ENCODE measurements at regions not wholly inside any gene's neighbourhood (a gene's known extent, or its start where the extent isn't known, plus 50 kb on each side); places are given as distances from the start of the nearest gene placed in this dataset.
A peak's percentile ranks its signal among the peaks of the same experiment; 100 is the strongest.
"Not testable (repeated sequence)": the region's sequence is repeated elsewhere in the genome, so short reads cannot be mapped to it uniquely, and the experiment has no call there.

DNA sequence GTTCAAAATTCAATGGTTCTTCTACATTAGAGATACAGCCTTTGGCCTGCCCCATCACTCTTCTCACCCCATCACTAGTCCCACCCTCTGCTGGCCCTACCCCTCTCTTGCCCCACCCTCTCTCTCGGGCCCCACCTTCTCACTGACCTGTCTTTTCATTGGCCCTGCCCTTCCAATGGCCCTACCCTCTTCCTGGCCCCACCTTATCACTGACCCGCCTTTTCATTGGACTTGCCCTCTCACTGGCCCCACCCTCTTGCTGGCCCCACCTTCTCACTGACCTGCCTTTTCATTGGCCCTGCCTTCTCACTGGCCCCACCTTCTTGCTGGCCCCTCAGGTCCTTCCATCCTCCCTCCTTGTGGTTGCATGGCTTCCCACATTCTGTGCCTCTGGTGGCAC is 107.2 kb upstream of the PLEKHG1 start:
- TF ChIP-seq, protein P1, sequence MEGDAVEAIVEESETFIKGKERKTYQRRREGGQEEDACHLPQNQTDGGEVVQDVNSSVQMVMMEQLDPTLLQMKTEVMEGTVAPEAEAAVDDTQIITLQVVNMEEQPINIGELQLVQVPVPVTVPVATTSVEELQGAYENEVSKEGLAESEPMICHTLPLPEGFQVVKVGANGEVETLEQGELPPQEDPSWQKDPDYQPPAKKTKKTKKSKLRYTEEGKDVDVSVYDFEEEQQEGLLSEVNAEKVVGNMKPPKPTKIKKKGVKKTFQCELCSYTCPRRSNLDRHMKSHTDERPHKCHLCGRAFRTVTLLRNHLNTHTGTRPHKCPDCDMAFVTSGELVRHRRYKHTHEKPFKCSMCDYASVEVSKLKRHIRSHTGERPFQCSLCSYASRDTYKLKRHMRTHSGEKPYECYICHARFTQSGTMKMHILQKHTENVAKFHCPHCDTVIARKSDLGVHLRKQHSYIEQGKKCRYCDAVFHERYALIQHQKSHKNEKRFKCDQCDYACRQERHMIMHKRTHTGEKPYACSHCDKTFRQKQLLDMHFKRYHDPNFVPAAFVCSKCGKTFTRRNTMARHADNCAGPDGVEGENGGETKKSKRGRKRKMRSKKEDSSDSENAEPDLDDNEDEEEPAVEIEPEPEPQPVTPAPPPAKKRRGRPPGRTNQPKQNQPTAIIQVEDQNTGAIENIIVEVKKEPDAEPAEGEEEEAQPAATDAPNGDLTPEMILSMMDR (IDR thresholded peaks at IDR 0.05; ENCODE audit: insufficient read depth, low read length, severe bottlenecking) = no peak
- DNase-seq (ENCODE audit: low read depth) (peak; percentile 76), FAIRE-seq (no peak)
- Histone ChIP-seq H3K27me3 (ENCODE audit: control insufficient read depth, insufficient read depth, low read length) (no peaks in the 10 kb centered on the region), H3K36me3 (ENCODE audit: control insufficient read depth, insufficient read depth, low read length) (no peaks in the 10 kb centered on the region), H3K4me3 (ENCODE audit: low read depth, low read length) (no peak overlapping the region)

DNA sequence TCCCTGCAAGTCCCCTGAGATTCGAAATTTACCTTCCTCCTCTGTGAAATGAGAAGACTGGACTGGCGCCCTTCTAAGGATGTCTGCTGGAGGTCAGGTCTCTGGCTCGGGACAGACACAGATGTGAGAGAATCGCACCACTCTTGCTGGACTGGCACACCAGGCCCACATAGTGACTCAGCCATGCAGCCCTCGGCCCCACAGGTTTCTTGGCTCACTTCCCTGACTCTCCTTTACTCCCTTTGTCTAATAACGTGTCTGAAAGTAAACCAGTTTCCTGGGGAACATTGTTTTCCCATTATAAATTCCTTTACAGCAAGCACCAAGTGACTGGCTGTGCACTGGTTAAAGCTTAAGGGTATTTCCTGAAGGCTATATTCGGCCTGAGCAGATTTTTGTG is 106.7 kb upstream of the PLEKHG1 start:
- peak; percentile 92 for DNase-seq (ENCODE audit: low read depth)
- Histone ChIP-seq H3K36me3 (ENCODE audit: control insufficient read depth, insufficient read depth, low read length) (no peaks in the 10 kb centered on the region), H3K4me3 (ENCODE audit: low read depth, low read length) (no peak overlapping the region), H3K27me3 (ENCODE audit: control insufficient read depth, insufficient read depth, low read length) (no peaks in the 10 kb centered on the region)
- peak; percentile 7 for FAIRE-seq
- TF ChIP-seq, protein P1 (IDR thresholded peaks at IDR 0.05; ENCODE audit: insufficient read depth, low read length, severe bottlenecking) = no peak

DNA sequence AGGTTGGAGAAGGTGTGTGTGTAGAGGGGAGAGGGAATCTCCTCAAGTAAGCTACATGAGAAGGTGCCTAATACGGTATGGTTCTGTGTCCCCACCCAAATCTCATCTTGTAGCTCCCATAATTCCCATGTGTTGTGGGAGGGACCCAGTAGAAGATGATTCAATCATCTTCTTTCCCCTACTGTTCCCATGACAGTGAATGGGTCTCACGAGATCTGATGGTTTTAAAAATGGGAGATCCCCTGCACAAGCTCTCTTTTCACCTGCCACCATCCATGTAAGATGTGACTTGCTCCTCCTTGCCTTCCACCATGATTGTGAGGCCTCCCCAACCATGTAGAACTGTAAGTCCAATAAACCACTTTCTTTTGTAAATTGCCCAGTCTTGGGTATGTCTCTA is 106.1 kb upstream of the PLEKHG1 start:
- not testable (repeated sequence) for H3K4me3 ChIP-seq (ENCODE audit: low read depth, low read length); FAIRE-seq; H3K36me3 ChIP-seq (ENCODE audit: control insufficient read depth, insufficient read depth, low read length); DNase-seq (ENCODE audit: low read depth); H3K27me3 ChIP-seq (ENCODE audit: control insufficient read depth, insufficient read depth, low read length)

DNA sequence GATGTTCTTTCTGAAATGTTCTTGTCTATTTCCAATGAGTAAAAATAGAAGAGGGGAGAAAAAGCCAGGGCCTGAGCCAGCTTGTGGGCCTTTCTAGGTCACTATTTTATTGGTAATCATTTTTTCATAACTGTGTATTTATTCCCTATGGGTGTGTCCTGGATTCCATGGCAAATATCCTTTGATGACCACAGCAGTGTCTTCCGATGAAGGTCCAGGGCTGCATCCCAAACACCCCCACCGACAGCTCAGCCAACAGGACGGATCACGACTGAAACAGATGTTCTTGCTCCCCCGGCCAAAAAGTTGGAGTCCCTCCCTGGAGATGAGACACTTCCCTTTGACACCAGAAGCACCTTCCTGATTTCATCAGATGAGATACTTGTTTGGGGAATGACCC is 105.4 kb upstream of the PLEKHG1 start:
- H3K27me3 ChIP-seq (ENCODE audit: control insufficient read depth, insufficient read depth, low read length) = no peaks in the 10 kb centered on the region
- no peak overlapping the region for H3K4me3 ChIP-seq (ENCODE audit: low read depth, low read length)
- H3K36me3 ChIP-seq (ENCODE audit: control insufficient read depth, insufficient read depth, low read length) = no peaks in the 10 kb centered on the region
- TF ChIP-seq, protein P1 (IDR thresholded peaks at IDR 0.05; ENCODE audit: insufficient read depth, low read length, severe bottlenecking) = no peak
- FAIRE-seq (no peak), DNase-seq (ENCODE audit: low read depth) (no peak)

DNA sequence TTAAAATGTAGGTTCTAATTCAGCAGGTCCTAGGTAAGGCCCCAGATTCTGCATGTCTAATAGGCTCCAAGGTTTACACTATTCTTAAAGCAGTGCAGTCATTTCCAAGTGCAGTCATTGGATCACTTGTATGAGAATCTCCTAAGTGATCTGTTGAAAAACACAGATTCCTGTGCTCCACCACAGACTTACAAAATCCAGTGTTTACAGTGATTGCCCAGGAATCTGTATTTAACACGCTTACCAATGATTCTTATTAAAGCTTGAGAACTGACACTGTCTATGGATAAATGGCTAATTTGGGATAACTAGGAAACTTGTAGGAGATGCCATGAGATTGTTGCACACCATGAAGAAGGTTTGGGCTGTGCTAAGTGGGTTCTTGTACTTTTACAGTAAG is 104.6 kb upstream of the PLEKHG1 start:
- TF ChIP-seq, protein P1 (IDR thresholded peaks at IDR 0.05; ENCODE audit: insufficient read depth, low read length, severe bottlenecking) = no peak
- no peaks in the 10 kb centered on the region for H3K36me3 ChIP-seq (ENCODE audit: control insufficient read depth, insufficient read depth, low read length)
- FAIRE-seq = no peak
- H3K27me3 ChIP-seq (ENCODE audit: control insufficient read depth, insufficient read depth, low read length) = no peaks in the 10 kb centered on the region
- no peak for DNase-seq (ENCODE audit: low read depth)
- H3K4me3 ChIP-seq (ENCODE audit: low read depth, low read length) = no peak overlapping the region

DNA sequence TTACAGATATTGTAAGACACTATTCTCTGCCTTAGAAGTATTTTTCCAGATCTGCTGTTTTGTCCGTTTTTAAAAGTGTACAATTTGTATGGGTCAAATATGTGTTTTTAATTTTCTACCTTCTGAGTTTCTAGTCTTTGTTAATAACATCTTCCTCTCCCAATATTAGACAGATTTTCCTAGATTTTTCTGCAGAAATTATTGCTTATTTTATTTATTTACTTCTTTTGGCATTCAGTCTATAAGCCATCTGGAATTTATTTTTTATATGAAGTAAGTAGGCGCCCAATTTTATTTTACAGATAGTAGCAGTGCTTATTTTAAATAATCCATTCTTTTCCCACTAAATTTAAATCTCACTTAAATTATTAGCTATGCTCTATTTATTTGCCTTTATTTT is 103.1 kb upstream of the PLEKHG1 start:
- Histone ChIP-seq H3K27me3 (ENCODE audit: control insufficient read depth, insufficient read depth, low read length) (no peaks in the 10 kb centered on the region), H3K36me3 (ENCODE audit: control insufficient read depth, insufficient read depth, low read length) (no peaks in the 10 kb centered on the region), H3K4me3 (ENCODE audit: low read depth, low read length) (no peak overlapping the region)
- DNase-seq (ENCODE audit: low read depth) (no peak), FAIRE-seq (no peak)
- TF ChIP-seq, protein P1 (IDR thresholded peaks at IDR 0.05; ENCODE audit: insufficient read depth, low read length, severe bottlenecking) = no peak
